ENCODE measurements at regions not wholly inside any gene's neighbourhood (a gene's known extent, or its start where the extent isn't known, plus 50 kb on each side); places are given as distances from the start of the nearest gene placed in this dataset.
"Not testable (repeated sequence)": the region's sequence is repeated elsewhere in the genome, so short reads cannot be mapped to it uniquely, and the experiment has no call there.

DNA sequence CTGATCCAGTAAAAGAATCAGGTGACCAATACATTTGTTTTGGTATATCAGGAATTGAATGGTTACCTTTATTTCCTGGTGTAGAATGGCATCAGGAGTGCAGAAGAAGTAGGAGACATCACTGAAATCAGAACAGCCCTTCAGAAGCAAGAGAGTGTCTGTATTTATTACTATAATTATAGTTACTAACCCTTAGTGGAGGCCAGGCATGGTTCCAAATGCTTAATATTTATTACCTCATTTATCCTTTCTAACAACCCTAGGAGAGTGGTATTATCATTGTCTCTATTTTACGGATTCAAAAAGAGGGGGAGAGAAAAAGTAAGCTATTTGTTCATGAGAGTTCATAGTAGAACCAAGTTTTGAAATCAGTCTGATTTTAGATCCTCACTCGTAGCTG is 1292.9 kb downstream of the PCDH9 start:
- DNase-seq (ENCODE audit: low spot score), result no peak
- in situ Hi-C loops (cut with MboI; ENCODE audit: low pct_unique_long_range_greater_than_20kb, low sequenced_read_pairs, unreplicated experiment), result no loop called here
- TF ChIP-seq, protein P1, sequence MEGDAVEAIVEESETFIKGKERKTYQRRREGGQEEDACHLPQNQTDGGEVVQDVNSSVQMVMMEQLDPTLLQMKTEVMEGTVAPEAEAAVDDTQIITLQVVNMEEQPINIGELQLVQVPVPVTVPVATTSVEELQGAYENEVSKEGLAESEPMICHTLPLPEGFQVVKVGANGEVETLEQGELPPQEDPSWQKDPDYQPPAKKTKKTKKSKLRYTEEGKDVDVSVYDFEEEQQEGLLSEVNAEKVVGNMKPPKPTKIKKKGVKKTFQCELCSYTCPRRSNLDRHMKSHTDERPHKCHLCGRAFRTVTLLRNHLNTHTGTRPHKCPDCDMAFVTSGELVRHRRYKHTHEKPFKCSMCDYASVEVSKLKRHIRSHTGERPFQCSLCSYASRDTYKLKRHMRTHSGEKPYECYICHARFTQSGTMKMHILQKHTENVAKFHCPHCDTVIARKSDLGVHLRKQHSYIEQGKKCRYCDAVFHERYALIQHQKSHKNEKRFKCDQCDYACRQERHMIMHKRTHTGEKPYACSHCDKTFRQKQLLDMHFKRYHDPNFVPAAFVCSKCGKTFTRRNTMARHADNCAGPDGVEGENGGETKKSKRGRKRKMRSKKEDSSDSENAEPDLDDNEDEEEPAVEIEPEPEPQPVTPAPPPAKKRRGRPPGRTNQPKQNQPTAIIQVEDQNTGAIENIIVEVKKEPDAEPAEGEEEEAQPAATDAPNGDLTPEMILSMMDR (IDR thresholded peaks at IDR 0.05; ENCODE audit: extremely low read depth, insufficient read depth, missing control alignments), result no peak

DNA sequence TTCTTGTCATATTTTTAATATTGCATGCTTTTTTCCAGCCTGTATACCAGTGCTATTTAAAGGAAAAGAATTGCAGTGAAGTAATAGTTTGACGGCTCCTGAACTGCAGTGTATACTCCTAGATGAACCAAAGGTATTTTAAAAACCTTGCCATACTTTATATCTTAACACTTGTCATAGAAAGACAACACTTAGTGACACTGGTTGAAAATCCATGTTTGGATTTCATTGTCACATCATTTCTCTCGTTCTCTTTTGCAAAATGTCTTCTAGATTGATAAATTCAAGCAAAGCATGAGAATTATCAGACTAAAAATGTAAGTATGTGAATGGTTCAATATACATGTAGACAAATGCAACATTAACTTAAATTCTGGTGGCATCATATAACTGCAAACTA is 1293.9 kb downstream of the PCDH9 start:
- no peak for DNase-seq (ENCODE audit: low spot score)
- TF ChIP-seq, protein P1 (IDR thresholded peaks at IDR 0.05; ENCODE audit: extremely low read depth, insufficient read depth, missing control alignments), result no peak
- in situ Hi-C loops (cut with MboI; ENCODE audit: low pct_unique_long_range_greater_than_20kb, low sequenced_read_pairs, unreplicated experiment), result no loop called here

DNA sequence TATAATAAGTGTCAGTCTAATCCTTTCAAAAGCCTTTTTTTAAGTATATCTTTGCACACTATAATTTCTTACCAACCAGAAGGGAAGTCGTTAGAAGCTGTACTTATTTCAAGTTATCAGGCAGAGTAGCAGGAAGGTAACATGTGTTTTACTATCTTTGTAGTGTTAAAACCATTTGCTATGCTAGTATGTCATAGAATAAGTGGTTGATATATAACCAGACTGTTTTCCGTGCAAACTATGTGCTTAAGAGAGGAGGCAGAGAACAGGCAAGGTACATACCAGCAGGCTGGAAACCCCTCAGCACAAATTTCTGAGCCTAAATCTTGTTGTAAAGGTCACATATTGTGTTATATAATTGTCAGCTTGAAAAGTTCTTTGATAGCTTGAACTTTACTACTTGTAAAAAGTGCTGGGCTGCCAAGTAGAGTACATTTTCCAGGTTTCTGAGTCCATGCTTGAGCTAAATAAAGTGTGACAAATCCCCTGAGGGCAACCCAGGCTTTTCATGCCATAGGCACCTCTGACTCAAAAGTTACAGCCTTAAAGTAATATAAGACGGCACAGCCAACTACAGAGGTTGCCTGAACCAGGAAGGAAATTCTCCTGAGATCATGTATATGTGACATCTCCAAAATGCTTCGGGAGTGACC is 1297.4 kb downstream of the PCDH9 start:
- DNase-seq (ENCODE audit: low spot score), result no peak

DNA sequence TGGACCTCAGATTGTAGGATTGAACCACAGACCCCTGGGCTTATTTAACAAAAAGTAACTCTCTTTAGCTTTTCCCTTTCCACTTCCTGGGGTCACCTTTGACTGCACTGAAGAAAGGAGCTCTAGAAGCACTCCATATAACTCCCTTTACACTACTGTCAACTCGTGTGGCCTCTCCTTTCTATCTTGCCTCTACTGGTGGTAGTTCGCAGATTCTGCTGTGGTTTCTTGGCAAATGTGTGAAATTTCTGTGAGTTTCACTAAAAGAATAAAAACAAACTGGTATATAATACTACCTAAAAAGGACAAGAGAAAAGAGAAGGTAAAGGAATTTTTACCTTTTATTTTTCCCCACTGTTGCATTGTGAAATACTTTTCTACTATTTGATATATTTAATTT is 1298.1 kb downstream of the PCDH9 start:
- DNase-seq (ENCODE audit: low spot score), result no peak
- in situ Hi-C loops (cut with MboI; ENCODE audit: low pct_unique_long_range_greater_than_20kb, low sequenced_read_pairs, unreplicated experiment), result no loop called here
- TF ChIP-seq, protein P1 (IDR thresholded peaks at IDR 0.05; ENCODE audit: extremely low read depth, insufficient read depth, missing control alignments), result no peak

More for the DNA sequence above, 1297.4 kb downstream of the PCDH9 start:
- in situ Hi-C loops (cut with MboI; ENCODE audit: low pct_unique_long_range_greater_than_20kb, low sequenced_read_pairs, unreplicated experiment), result no loop called here
- TF ChIP-seq, protein P1 (IDR thresholded peaks at IDR 0.05; ENCODE audit: extremely low read depth, insufficient read depth, missing control alignments), result no peak

DNA sequence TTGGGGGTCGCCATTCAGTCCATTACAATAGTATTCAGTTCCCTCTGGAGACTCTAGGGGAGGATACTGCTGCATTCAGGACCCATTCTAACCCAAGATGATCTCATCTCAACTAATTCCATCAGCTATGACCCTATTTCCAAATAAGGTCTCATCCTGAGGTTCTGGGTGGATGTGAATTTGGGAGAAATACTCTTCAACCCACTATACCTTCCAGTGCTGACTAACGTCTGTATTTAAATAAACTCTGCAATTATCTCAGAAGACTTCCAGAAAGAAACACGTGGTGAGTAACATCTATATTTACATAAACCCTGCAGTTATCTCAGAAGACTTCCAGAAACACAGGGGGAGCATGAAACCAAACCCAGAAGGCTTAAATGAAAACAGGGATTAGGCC is 1300.7 kb downstream of the PCDH9 start:
- in situ Hi-C loops (cut with MboI; ENCODE audit: low pct_unique_long_range_greater_than_20kb, low sequenced_read_pairs, unreplicated experiment), result no loop called here
- no peak for DNase-seq (ENCODE audit: low spot score)
- TF ChIP-seq, protein P1 (IDR thresholded peaks at IDR 0.05; ENCODE audit: extremely low read depth, insufficient read depth, missing control alignments), result no peak

DNA sequence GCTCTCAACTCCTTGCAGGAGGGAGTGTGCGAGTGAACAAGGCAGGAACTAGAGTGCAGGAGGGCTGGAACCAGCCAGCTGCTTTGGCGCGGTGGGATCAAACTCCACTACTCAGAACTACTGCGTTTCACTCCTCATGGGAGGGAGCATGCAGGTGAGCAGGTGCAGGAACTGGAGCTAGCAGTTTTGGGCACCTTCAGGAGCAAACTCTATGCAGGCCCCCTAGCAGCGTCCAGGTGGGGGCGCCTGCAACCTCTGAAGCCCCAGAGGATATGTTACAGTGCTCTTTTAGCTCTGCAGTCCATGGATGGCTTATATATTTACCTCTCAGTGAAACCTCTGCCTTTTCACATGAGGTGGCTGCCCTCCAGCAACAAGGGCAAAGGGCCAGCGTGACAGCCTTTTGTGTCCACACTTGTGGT is 1303.4 kb downstream of the PCDH9 start:
- DNase-seq (ENCODE audit: low spot score), result no peak
- TF ChIP-seq, protein P1 (IDR thresholded peaks at IDR 0.05; ENCODE audit: extremely low read depth, insufficient read depth, missing control alignments), result peak; percentile 24
- in situ Hi-C loops (cut with MboI; ENCODE audit: low pct_unique_long_range_greater_than_20kb, low sequenced_read_pairs, unreplicated experiment), result no loop called here

DNA sequence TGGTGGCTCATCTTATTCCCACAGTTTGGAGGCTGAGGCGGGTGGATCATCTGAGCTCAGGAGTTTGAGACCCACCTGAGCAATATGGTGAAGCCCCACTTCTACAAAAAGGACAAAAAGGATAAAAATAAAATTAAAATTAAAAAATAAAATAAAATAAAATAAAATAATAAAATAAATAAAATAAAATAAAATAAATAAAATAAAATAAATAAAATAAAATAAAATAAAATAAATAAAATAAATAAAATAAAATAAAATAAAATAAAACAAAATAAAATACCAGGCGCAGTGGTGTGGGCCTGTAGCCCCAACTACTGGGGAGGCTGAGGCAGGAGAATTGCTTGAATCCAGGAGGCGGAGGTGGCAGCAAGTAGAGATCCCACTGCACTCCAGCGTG is 1307.3 kb downstream of the PCDH9 start:
- in situ Hi-C loops (cut with MboI; ENCODE audit: low pct_unique_long_range_greater_than_20kb, low sequenced_read_pairs, unreplicated experiment); DNase-seq (ENCODE audit: low spot score): not testable (repeated sequence)

All from GM13977 (cell line).